ENCODE measurements at regions not wholly inside any gene's neighbourhood (a gene's known extent, or its start where the extent isn't known, plus 50 kb on each side); places are given as distances from the start of the nearest gene placed in this dataset.

DNA sequence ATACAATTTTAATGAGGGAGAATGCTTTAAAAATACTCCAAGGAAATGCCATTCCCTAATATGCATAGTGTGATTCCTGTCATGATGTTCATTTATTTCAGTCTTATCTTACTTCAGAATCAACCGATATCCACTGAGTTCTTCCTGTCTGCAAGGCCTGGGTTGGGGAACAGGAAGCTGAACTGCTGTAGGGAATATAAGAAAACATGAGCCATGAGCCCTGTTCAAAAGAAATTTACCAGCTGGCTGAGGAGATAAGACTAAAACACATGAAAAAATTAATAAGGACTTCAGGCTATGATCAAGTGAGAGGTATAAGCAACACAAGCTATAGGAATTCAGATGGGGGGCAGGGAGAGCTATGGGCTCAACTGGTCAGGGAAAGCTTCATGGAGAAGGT lies 184.7 kb downstream of the PLPP4 start:
- no peak overlapping the region for H3K4me3 ChIP-seq (ENCODE audit: low read length)
- no peak overlapping the region for H2AFZ ChIP-seq (ENCODE audit: low read depth, low read length)
- no peaks in the 10 kb centered on the region; the same call in 1 of the 2 replicates for H3K27me3 ChIP-seq (ENCODE audit: low read depth, low read length)
- H3K4me2 ChIP-seq (ENCODE audit: low read length) = no peak overlapping the region
- no peak overlapping the region for H3K27ac ChIP-seq (ENCODE audit: low read length)
- H3K79me2 ChIP-seq (ENCODE audit: low read length) = no peaks in the 10 kb centered on the region
- peaks cover 6% of the 10 kb centered on the region for H3K4me1 ChIP-seq (ENCODE audit: low read length)
- H3K9ac ChIP-seq (ENCODE audit: low read length) = no peak overlapping the region
- no peaks in the 10 kb centered on the region for H3K9me3 ChIP-seq (ENCODE audit: insufficient read depth, low read length)
- no peaks in the 10 kb centered on the region for H4K20me1 ChIP-seq (ENCODE audit: insufficient read depth, low read length)
- TF ChIP-seq CTCF (IDR thresholded peaks at IDR 0.05; ENCODE audit: low read depth, low read length) = no peak
- no peak for TF ChIP-seq EZH2phosphoT487 (IDR thresholded peaks at IDR 0.05; ENCODE audit: low read depth)
- no peaks in the 10 kb centered on the region for H3K36me3 ChIP-seq (replicated peaks; ENCODE audit: low read depth, low read length)

DNA sequence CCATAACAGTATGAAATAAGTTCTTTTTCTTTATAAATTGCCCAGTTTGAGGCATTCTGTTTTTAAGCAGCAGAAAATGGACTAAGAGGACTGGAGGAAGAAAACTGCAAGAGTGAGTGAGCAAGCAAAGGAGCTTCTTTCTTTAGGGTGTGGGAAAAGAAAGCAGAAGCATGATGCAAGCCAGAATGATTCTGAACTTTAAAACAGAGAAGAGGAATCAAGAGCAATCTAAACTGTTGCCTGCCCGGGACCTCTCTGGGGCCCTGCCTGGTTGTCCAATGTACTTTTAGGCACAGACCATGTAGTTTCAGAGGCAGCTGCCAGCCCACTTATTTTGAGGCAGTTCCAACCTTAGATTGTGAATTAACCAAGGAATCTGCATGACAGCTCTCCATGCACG lies 186.3 kb downstream of the PLPP4 start:
- H2AFZ ChIP-seq (ENCODE audit: low read depth, low read length) = no peak overlapping the region
- no peaks in the 10 kb centered on the region for H3K36me3 ChIP-seq (replicated peaks; ENCODE audit: low read depth, low read length)
- H3K9me3 ChIP-seq (ENCODE audit: insufficient read depth, low read length) = no peaks in the 10 kb centered on the region
- no peak overlapping the region for H3K4me2 ChIP-seq (ENCODE audit: low read length)
- H3K4me3 ChIP-seq (ENCODE audit: low read length) = no peak overlapping the region
- H3K4me1 ChIP-seq (ENCODE audit: low read length) = peaks cover 6% of the 10 kb centered on the region
- TF ChIP-seq EZH2phosphoT487 (IDR thresholded peaks at IDR 0.05; ENCODE audit: low read depth) = no peak
- no peak for TF ChIP-seq CTCF (IDR thresholded peaks at IDR 0.05; ENCODE audit: low read depth, low read length)
- no peaks in the 10 kb centered on the region for H3K79me2 ChIP-seq (ENCODE audit: low read length)
- H3K9ac ChIP-seq (ENCODE audit: low read length) = no peak overlapping the region
- H3K27ac ChIP-seq (ENCODE audit: low read length) = no peak overlapping the region
- no peaks in the 10 kb centered on the region; the same call in 1 of the 2 replicates for H3K27me3 ChIP-seq (ENCODE audit: low read depth, low read length)
- no peaks in the 10 kb centered on the region for H4K20me1 ChIP-seq (ENCODE audit: insufficient read depth, low read length)

DNA sequence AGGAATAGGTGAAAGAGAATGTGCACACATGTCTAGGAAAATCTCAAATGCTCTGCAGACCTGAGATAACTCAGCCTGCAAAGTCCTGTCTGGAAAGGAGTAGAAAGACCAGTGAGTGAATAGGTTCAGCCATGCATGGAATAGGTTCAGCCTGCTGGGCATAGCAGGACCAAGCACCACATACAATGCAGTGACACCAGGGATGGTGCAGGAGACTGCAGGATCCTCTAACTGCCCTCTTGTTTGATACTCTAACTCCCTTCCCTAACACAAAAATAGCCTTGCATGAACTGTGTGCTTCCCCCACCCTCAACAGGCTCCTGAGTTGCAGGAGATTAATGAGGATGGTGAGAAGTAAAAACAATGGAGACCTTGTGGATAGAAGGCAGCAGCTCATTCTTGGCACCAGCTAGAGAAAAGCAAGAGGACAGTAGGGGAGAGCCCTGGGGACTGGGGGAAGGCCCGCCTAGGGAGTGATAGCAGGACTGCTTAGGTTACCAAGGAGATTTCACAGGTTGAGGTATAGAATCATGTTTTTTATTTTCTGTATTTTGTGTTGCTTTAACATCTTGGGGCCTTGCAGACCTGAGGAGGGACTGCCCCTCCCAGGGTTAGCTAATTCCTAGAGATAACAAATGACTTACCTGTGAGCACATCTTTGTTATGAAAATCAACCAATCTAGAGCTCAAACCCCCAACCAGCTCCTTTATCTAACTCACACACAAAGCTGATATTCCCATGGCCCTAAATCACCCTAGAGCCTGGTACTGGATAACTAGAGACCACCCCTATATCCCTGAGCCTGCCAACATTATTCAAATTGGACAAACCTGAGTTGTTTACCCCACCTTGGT lies 187.8 kb downstream of the PLPP4 start:
- Histone ChIP-seq H2AFZ (ENCODE audit: low read depth, low read length) (no peak overlapping the region), H4K20me1 (ENCODE audit: insufficient read depth, low read length) (no peaks in the 10 kb centered on the region), H3K4me2 (ENCODE audit: low read length) (no peak overlapping the region), H3K4me1 (ENCODE audit: low read length) (peaks cover 6% of the 10 kb centered on the region), H3K4me3 (ENCODE audit: low read length) (no peak overlapping the region), H3K9me3 (ENCODE audit: insufficient read depth, low read length) (no peaks in the 10 kb centered on the region), H3K79me2 (ENCODE audit: low read length) (no peaks in the 10 kb centered on the region), H3K27ac (ENCODE audit: low read length) (no peak overlapping the region), H3K27me3 (ENCODE audit: low read depth, low read length) (no peaks in the 10 kb centered on the region; the same call in 1 of the 2 replicates), H3K36me3 (replicated peaks; ENCODE audit: low read depth, low read length) (no peaks in the 10 kb centered on the region), H3K9ac (ENCODE audit: low read length) (no peak overlapping the region)
- TF ChIP-seq EZH2phosphoT487 (IDR thresholded peaks at IDR 0.05; ENCODE audit: low read depth) (no peak), CTCF (IDR thresholded peaks at IDR 0.05; ENCODE audit: low read depth, low read length) (no peak)

GRCh38 chr10:120646159-120646732 lies 189.2 kb downstream of the PLPP4 start:
- Histone ChIP-seq H3K36me3 (replicated peaks; ENCODE audit: low read depth, low read length) (no peaks in the 10 kb centered on the region), H2AFZ (ENCODE audit: low read depth, low read length) (no peak overlapping the region), H3K27me3 (ENCODE audit: low read depth, low read length) (no peaks in the 10 kb centered on the region; the same call in 1 of the 2 replicates), H3K4me3 (ENCODE audit: low read length) (no peak overlapping the region), H3K27ac (ENCODE audit: low read length) (no peak overlapping the region), H3K79me2 (ENCODE audit: low read length) (no peaks in the 10 kb centered on the region), H3K4me2 (ENCODE audit: low read length) (no peak overlapping the region), H3K9me3 (ENCODE audit: insufficient read depth, low read length) (no peaks in the 10 kb centered on the region), H3K4me1 (ENCODE audit: low read length) (peaks cover 9% of the 10 kb centered on the region), H3K9ac (ENCODE audit: low read length) (no peak overlapping the region), H4K20me1 (ENCODE audit: insufficient read depth, low read length) (no peaks in the 10 kb centered on the region)
- TF ChIP-seq EZH2phosphoT487 (IDR thresholded peaks at IDR 0.05; ENCODE audit: low read depth) (no peak), CTCF (IDR thresholded peaks at IDR 0.05; ENCODE audit: low read depth, low read length) (no peak)
